ENCODE measurements at regions not wholly inside any gene's neighbourhood (a gene's known extent, or its start where the extent isn't known, plus 50 kb on each side); places are given as distances from the start of the nearest gene placed in this dataset.
A peak's percentile ranks its signal among the peaks of the same experiment; 100 is the strongest.

- H2BK20ac ChIP-seq (ENCODE audit: low read length), result no peak overlapping the region
- peak overlapping the region; percentile 4; the same call in 1 of the 2 replicates for H2AK5ac ChIP-seq (ENCODE audit: low read depth, low read length)
- no peak overlapping the region for H3K14ac ChIP-seq (ENCODE audit: insufficient read length)
- no peak overlapping the region for H3K27ac ChIP-seq (ENCODE audit: low read depth, low read length)
- no peak overlapping the region for H3K4me2 ChIP-seq (ENCODE audit: insufficient read depth in 1 of 2, low read depth in 2 of 2, low read length in 2 of 2)
- no peak overlapping the region; the same call in 1 of the 2 replicates for H3K18ac ChIP-seq (ENCODE audit: extremely low read depth, low read length)
- peaks cover 0 to 6% (median 3%) of the 10 kb centered on the region in 4 experiments; a peak in 4 of 7 replicates for H3K4me1 ChIP-seq (replicated peaks in 1 of 4; ENCODE audit: control insufficient read depth in 3 of 4, insufficient read depth in 4 of 4, low read length in 3 of 4)
- no peak overlapping the region for H2AFZ ChIP-seq (ENCODE audit: low read length)
- no peaks in the 10 kb centered on the region for H3K23me2 ChIP-seq (ENCODE audit: low read depth, low read length)
- WGBS, 2 experiments (ENCODE audit: extremely low coverage in 1 of 2, insufficient coverage in 1 of 2, insufficient read length in 1 of 2, insufficient replicate concordance in 2 of 2, low coverage in 1 of 2, low lambda C conversion rate in 2 of 2, missing lambda C conversion rate in 1 of 2), result 96% methylated on average over 4 of the region's 4 CpGs; no CpG with 5 or more reads in 1 of the 2 experiments
- H3K4me3 ChIP-seq (ENCODE audit: extremely low read depth in 1 of 4, insufficient read depth in 2 of 4, low read depth in 3 of 4, low read length in 4 of 4), result no peak overlapping the region
- no peaks in the 10 kb centered on the region for H4K20me1 ChIP-seq (replicated peaks in 1 of 2; ENCODE audit: control insufficient read depth in 1 of 2, insufficient read depth in 2 of 2, low read length in 2 of 2)
- ChIA-PET POLR2A (ENCODE audit: partially characterized antibody) (no interaction called here), CTCF (ENCODE audit: partially characterized antibody) (no interaction called here)
- no peak for FAIRE-seq
- no peaks in the 10 kb centered on the region; a peak in 1 of 4 replicates for H3K9me3 ChIP-seq (ENCODE audit: insufficient read depth in 2 of 2, low read depth in 1 of 2, low read length in 1 of 2)
- H3K79me1 ChIP-seq (ENCODE audit: low read depth, low read length), result no peaks in the 10 kb centered on the region
- H3K27me3 ChIP-seq (replicated peaks in 1 of 4; ENCODE audit: control insufficient read depth in 3 of 4, extremely low read depth in 1 of 4, insufficient read depth in 3 of 4, low read length in 3 of 4), result no peaks in the 10 kb centered on the region
- DNase-seq (ENCODE audit: low read depth in 1 of 2, low spot score in 2 of 2), result peak in 1 of 2 experiments; percentile 27
- no peak overlapping the region for H3K23ac ChIP-seq (ENCODE audit: insufficient read length)
- no peak overlapping the region for H4K8ac ChIP-seq (ENCODE audit: extremely low read depth, insufficient read depth, low read length)
- H3K56ac ChIP-seq (replicated peaks; ENCODE audit: insufficient read length, low read depth, low read length), result no peak overlapping the region
- no peak overlapping the region; the same call in 1 of the 2 replicates for H2BK15ac ChIP-seq (ENCODE audit: low read length)
- H2BK12ac ChIP-seq (ENCODE audit: low read depth, low read length), result no peak overlapping the region
- no peak overlapping the region for H2BK120ac ChIP-seq (replicated peaks; ENCODE audit: low read depth, low read length)
- no peak overlapping the region for H4K5ac ChIP-seq (ENCODE audit: insufficient read length, low read depth, low read length)
- H3K4ac ChIP-seq (replicated peaks; ENCODE audit: insufficient read length, low read depth, low read length), result no peak overlapping the region
- no peak overlapping the region for H2BK5ac ChIP-seq (ENCODE audit: low read depth, low read length)
- no peaks in the 10 kb centered on the region for H3K36me3 ChIP-seq (ENCODE audit: control insufficient read depth in 2 of 4, insufficient read depth in 4 of 4, low read length in 3 of 4)
- H4K91ac ChIP-seq (replicated peaks; ENCODE audit: insufficient read length, low read length), result no peak overlapping the region
- no peak overlapping the region for H3K9ac ChIP-seq (replicated peaks in 1 of 4; ENCODE audit: extremely low read depth in 1 of 4, low read depth in 3 of 4, low read length in 3 of 4)
- H3K79me2 ChIP-seq (ENCODE audit: control insufficient read depth in 1 of 2, insufficient read depth in 2 of 2, low read length in 2 of 2), result no peaks in the 10 kb centered on the region
- TF ChIP-seq KDM1A (IDR thresholded peaks at IDR 0.05; ENCODE audit: borderline replicate concordance, low read length), result no peak
- TF ChIP-seq KDM5A (IDR thresholded peaks at IDR 0.05; ENCODE audit: low read length), result no peak
- TF ChIP-seq GTF2F1 (IDR thresholded peaks at IDR 0.05; ENCODE audit: borderline replicate concordance, low read depth, low read length), result no peak
- TF ChIP-seq TEAD4 (IDR thresholded peaks at IDR 0.05; ENCODE audit: low read depth, low read length), result no peak
- no peak for TF ChIP-seq E2F6 (IDR thresholded peaks at IDR 0.05)
- no peak for TF ChIP-seq RNF2 (IDR thresholded peaks at IDR 0.05; ENCODE audit: borderline replicate concordance, low read depth, low read length, missing control alignments, poor library complexity, severe bottlenecking)
- TF ChIP-seq HDAC6 (IDR thresholded peaks at IDR 0.05; ENCODE audit: low read depth, low read length), result no peak
- TF ChIP-seq ATF2 (IDR thresholded peaks at IDR 0.05; ENCODE audit: low read length), result no peak
- no peak for TF ChIP-seq CREB1 (IDR thresholded peaks at IDR 0.05)
- TF ChIP-seq CHD1 (IDR thresholded peaks at IDR 0.05; ENCODE audit: low read depth, low read length), result no peak
- TF ChIP-seq JUND (IDR thresholded peaks at IDR 0.05; ENCODE audit: low read length), result no peak
- TF ChIP-seq GABPA (IDR thresholded peaks at IDR 0.05; ENCODE audit: borderline replicate concordance, insufficient read depth, low read length), result no peak
Observed at GRCh38 chr11:134541951-134542350, 129.9 kb upstream of the B3GAT1 start.
